ENCODE measurements at regions not wholly inside any gene's neighbourhood (a gene's known extent, or its start where the extent isn't known, plus 50 kb on each side); places are given as distances from the start of the nearest gene placed in this dataset.

- no peak for DNase-seq
- Histone ChIP-seq H3K27ac (no peak overlapping the region), H3K4me3 (no peak overlapping the region), H3K9me3 (no peaks in the 10 kb centered on the region), H3K36me3 (no peaks in the 10 kb centered on the region), H3K27me3 (ENCODE audit: low read depth) (no peaks in the 10 kb centered on the region), H3K4me1 (no peaks in the 10 kb centered on the region)
- no peak for ATAC-seq
- intact Hi-C loops (cut with DNase I) = no loop called here
- TF ChIP-seq CTCF (IDR thresholded peaks at IDR 0.05) = no peak
Observed at GRCh38 chr9:73613092-73613701, 461.5 kb downstream of the ANXA1 start.

- Histone ChIP-seq H3K4me1 (no peaks in the 10 kb centered on the region), H3K27ac (no peak overlapping the region), H3K36me3 (no peaks in the 10 kb centered on the region), H3K4me3 (no peak overlapping the region), H3K9me3 (no peaks in the 10 kb centered on the region), H3K27me3 (ENCODE audit: low read depth) (no peaks in the 10 kb centered on the region)
- intact Hi-C loops (cut with DNase I) = no loop called here
- no peak for TF ChIP-seq CTCF (IDR thresholded peaks at IDR 0.05)
- DNase-seq (no peak), ATAC-seq (no peak)
Observed at GRCh38 chr9:73615557-73615956, 463.9 kb downstream of the ANXA1 start.

- no peaks in the 10 kb centered on the region for H3K27me3 ChIP-seq (ENCODE audit: low read depth)
- H3K36me3 ChIP-seq = no peaks in the 10 kb centered on the region
- no peaks in the 10 kb centered on the region for H3K9me3 ChIP-seq
- intact Hi-C loops (cut with DNase I) = no loop called here
- H3K4me3 ChIP-seq = no peak overlapping the region
- H3K27ac ChIP-seq = no peak overlapping the region
- H3K4me1 ChIP-seq = no peaks in the 10 kb centered on the region
- DNase-seq = no peak
- ATAC-seq = no peak
- no peak for TF ChIP-seq CTCF (IDR thresholded peaks at IDR 0.05)
Observed at GRCh38 chr9:73617586-73617985, 465.9 kb downstream of the ANXA1 start.

GRCh38 chr9:73640971-73641370, 489.3 kb downstream of the ANXA1 start:
- intact Hi-C loops (cut with DNase I) = no loop called here
- H3K4me3 ChIP-seq = no peak overlapping the region
- no peaks in the 10 kb centered on the region for H3K9me3 ChIP-seq
- DNase-seq (no peak), ATAC-seq (no peak)
- H3K27me3 ChIP-seq (ENCODE audit: low read depth) = no peaks in the 10 kb centered on the region
- H3K27ac ChIP-seq = no peak overlapping the region
- H3K36me3 ChIP-seq = no peaks in the 10 kb centered on the region
- TF ChIP-seq CTCF (IDR thresholded peaks at IDR 0.05) = no peak
- no peaks in the 10 kb centered on the region for H3K4me1 ChIP-seq

GRCh38 chr9:73643379-73644013, 491.8 kb downstream of the ANXA1 start:
- DNase-seq (no peak), ATAC-seq (no peak)
- H3K36me3 ChIP-seq = no peaks in the 10 kb centered on the region
- H3K27me3 ChIP-seq (ENCODE audit: low read depth) = no peaks in the 10 kb centered on the region
- H3K9me3 ChIP-seq = no peaks in the 10 kb centered on the region
- H3K27ac ChIP-seq = no peak overlapping the region
- intact Hi-C loops (cut with DNase I) = no loop called here
- H3K4me3 ChIP-seq = no peak overlapping the region
- TF ChIP-seq CTCF (IDR thresholded peaks at IDR 0.05) = no peak
- no peaks in the 10 kb centered on the region for H3K4me1 ChIP-seq

All from lower lobe of right lung (tissue), 2 donors.